Stomach (tissue), 4 donors: ENCODE measurements at regions not wholly inside any gene's neighbourhood (a gene's known extent, or its start where the extent isn't known, plus 50 kb on each side); places are given as distances from the start of the nearest gene placed in this dataset.

Experiments used
- POLR2AphosphoS5 ChIP-seq, 3 donors: sonication (generic); formaldehyde crosslinking; IDR thresholded peaks; one replicate each; pipeline ENCODE4 v1.6.1; 2016; ENCODE audit warnings: antibody characterized with exemption in 3 of 3
- TF ChIP-seq, protein P1 (sequence below), 7 experiments: fragments of 450-650 bp in 4 of 7; fragments of 200-600 bp in 3 of 7; sonication (generic) in 3 of 7; IDR thresholded peaks; one replicate each; pipeline ENCODE4 v1.5.1; 2016 to 2019; ENCODE audit warnings: antibody characterized with exemption in 7 of 7, control low read depth in 2 of 7, mild to moderate bottlenecking in 1 of 7

DNA sequence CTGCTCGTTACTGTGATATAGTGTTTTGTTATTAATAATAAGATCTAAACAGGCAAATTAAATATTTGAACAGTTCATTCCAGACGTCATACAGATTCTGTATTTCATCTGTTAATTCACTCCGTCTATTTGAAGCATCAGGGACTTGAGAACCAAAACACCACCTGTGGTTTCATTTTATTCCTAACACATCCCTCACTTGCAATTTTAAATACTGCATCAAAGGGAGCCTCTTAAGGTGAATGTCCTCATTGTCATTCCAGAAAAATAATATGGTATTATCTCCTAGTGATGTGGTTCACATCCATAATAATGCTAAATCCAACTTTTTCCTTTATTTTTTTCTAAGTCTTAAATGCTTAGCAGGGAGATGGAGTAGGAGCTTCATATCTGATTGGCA is 1390.9 kb upstream of the CADM2 start:
- TF ChIP-seq, protein P1, sequence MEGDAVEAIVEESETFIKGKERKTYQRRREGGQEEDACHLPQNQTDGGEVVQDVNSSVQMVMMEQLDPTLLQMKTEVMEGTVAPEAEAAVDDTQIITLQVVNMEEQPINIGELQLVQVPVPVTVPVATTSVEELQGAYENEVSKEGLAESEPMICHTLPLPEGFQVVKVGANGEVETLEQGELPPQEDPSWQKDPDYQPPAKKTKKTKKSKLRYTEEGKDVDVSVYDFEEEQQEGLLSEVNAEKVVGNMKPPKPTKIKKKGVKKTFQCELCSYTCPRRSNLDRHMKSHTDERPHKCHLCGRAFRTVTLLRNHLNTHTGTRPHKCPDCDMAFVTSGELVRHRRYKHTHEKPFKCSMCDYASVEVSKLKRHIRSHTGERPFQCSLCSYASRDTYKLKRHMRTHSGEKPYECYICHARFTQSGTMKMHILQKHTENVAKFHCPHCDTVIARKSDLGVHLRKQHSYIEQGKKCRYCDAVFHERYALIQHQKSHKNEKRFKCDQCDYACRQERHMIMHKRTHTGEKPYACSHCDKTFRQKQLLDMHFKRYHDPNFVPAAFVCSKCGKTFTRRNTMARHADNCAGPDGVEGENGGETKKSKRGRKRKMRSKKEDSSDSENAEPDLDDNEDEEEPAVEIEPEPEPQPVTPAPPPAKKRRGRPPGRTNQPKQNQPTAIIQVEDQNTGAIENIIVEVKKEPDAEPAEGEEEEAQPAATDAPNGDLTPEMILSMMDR (IDR thresholded peaks at IDR 0.05), result no peak
- TF ChIP-seq POLR2AphosphoS5 (IDR thresholded peaks at IDR 0.05), result no peak
